ENCODE measurements at regions not wholly inside any gene's neighbourhood (a gene's known extent, or its start where the extent isn't known, plus 50 kb on each side); places are given as distances from the start of the nearest gene placed in this dataset.

DNA sequence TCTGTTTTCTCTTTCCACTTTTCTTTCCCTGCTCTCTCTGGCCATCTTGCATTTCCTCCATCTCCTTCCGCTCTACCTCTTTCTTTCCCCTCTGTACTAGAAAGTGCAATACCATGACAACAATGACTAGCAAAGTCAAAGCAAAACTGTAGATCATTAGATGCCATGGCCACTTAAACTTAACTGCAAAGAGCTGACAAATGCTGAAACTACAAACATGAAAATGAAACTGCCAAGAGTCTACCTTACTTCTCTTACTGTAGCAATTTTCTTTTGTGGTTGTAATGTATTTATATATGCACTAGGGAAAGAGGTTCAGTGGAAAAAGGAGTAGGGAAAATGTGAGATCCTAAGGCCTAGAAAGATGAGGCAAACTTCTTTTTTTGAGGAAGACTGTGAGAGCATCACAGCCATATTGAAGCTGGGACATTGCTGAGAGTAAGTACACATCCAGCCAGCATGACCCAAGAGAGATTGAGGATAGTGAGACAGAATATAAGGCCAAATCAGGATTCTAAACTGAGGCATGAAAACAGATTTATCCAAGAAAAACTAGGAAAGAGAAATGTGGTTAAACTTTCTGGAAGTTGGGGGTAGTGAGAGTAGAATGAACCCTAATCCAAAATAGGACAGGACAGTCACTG lies 276.6 kb upstream of the NAV3 start:
- DNase-seq (no peak), ATAC-seq (no peak)
- Histone ChIP-seq H3K9me3 (no peaks in the 10 kb centered on the region), H3K27ac (no peak overlapping the region), H3K4me3 (no peak overlapping the region), H3K4me1 (no peaks in the 10 kb centered on the region), H3K36me3 (replicated peaks in 1 of 2; ENCODE audit: insufficient read depth in 1 of 2, low read depth in 2 of 2) (no peaks in the 10 kb centered on the region), H3K27me3 (no peaks in the 10 kb centered on the region)
- intact Hi-C loops (cut with DNase I): no loop called here
- 100% methylated on average over 1 of the region's 1 CpG for WGBS, 2 donors
- no peak for TF ChIP-seq POLR2A (IDR thresholded peaks at IDR 0.05)
- TF ChIP-seq, protein P1, sequence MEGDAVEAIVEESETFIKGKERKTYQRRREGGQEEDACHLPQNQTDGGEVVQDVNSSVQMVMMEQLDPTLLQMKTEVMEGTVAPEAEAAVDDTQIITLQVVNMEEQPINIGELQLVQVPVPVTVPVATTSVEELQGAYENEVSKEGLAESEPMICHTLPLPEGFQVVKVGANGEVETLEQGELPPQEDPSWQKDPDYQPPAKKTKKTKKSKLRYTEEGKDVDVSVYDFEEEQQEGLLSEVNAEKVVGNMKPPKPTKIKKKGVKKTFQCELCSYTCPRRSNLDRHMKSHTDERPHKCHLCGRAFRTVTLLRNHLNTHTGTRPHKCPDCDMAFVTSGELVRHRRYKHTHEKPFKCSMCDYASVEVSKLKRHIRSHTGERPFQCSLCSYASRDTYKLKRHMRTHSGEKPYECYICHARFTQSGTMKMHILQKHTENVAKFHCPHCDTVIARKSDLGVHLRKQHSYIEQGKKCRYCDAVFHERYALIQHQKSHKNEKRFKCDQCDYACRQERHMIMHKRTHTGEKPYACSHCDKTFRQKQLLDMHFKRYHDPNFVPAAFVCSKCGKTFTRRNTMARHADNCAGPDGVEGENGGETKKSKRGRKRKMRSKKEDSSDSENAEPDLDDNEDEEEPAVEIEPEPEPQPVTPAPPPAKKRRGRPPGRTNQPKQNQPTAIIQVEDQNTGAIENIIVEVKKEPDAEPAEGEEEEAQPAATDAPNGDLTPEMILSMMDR (IDR thresholded peaks at IDR 0.05): no peak

DNA sequence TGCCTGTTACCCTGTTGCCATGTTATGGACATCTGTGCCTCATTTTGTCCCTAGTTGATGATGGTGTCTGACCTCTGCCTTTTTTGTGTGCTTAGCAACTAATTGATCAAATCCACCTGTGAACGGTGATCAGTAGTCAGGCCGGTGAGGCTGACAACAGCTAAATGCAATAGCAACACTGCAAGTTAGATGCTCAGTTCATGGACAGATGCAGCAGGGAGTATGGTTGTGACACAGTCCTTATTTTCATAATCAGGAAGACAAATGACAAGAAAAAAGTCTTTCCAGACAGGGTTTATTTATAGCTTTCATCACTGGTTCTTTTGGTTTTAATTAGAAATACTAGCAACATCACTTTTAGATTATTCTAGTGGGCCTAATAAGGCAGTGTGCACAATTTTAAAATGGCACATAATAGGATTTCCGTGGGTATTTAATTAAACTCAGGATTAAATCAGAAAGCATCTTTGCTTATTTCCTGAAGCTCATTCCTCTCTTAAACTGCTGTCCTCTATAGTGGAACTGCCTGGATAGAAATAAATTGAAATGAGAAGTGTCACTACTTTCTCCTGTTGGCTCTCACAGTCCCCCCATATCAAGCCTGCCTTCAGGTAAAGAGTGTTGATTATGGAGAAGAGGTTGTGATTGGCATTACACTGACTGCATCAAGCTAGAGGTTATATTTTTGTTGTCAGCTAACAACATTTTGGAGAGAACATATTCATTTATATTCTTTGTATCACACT lies 281.1 kb upstream of the NAV3 start:
- no peaks in the 10 kb centered on the region for H3K4me1 ChIP-seq
- H3K36me3 ChIP-seq (replicated peaks in 1 of 2; ENCODE audit: insufficient read depth in 1 of 2, low read depth in 2 of 2): no peaks in the 10 kb centered on the region
- H3K9me3 ChIP-seq: no peaks in the 10 kb centered on the region
- TF ChIP-seq, protein P1 (IDR thresholded peaks at IDR 0.05): no peak
- no peak for TF ChIP-seq POLR2A (IDR thresholded peaks at IDR 0.05)
- no peak overlapping the region for H3K4me3 ChIP-seq
- no peak overlapping the region for H3K27ac ChIP-seq
- ATAC-seq (no peak), DNase-seq (no peak)
- no peaks in the 10 kb centered on the region for H3K27me3 ChIP-seq
- WGBS, 2 donors: 39 to 44% methylated on average over 3 of the region's 3 CpGs
- intact Hi-C loops (cut with DNase I): no loop called here

DNA sequence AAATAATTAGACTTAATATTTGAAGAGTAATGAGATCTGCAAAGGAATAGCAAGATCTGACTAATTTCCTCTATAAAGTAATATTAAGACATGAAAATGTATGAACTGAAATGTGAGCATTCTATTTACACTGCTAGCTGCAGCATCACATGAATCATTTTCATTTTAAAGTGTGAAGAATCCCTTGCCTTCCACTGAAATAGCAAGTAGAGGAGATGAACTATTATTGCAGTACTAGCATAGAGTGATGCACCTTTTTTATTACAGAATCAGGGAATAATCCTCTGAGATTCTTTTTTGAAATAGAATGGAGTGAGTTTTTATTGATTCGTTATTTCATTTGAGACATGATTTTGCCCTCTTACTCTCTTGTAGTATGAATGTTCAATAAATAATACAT lies 281.9 kb upstream of the NAV3 start:
- Histone ChIP-seq H3K9me3 (no peaks in the 10 kb centered on the region), H3K36me3 (replicated peaks in 1 of 2; ENCODE audit: insufficient read depth in 1 of 2, low read depth in 2 of 2) (no peaks in the 10 kb centered on the region), H3K27me3 (no peaks in the 10 kb centered on the region), H3K4me1 (no peaks in the 10 kb centered on the region), H3K4me3 (no peak overlapping the region), H3K27ac (no peak overlapping the region)
- intact Hi-C loops (cut with DNase I): no loop called here
- no peak for DNase-seq
- 72 to 81% methylated on average over 1 of the region's 1 CpG for WGBS, 2 donors
- no peak for ATAC-seq
- no peak for TF ChIP-seq POLR2A (IDR thresholded peaks at IDR 0.05)
- TF ChIP-seq, protein P1 (IDR thresholded peaks at IDR 0.05): no peak

DNA sequence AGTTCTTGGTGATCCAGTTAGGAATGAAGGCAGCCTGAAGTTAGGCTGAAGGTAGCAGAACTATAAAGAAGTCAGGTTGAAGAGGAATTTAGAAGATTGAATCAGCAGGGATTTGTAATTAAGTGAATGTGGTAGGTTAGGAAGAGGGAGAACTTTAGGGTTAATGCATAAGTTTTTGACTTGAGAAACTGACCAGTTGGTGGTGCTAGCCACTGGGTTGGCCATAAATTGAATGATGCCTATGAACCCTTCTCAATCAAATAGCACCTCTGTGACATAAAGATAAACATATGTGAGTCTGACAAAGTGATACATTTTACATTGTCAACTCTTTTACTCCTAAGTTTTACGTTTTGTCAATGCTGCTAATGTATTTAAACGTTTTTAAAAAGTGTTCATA lies 290.6 kb upstream of the NAV3 start:
- DNase-seq: no peak
- H3K27me3 ChIP-seq: no peaks in the 10 kb centered on the region
- no peak overlapping the region for H3K27ac ChIP-seq
- H3K4me3 ChIP-seq: no peak overlapping the region
- H3K9me3 ChIP-seq: no peaks in the 10 kb centered on the region
- intact Hi-C loops (cut with DNase I): no loop called here
- no peaks in the 10 kb centered on the region for H3K4me1 ChIP-seq
- 34 to 45% methylated on average over 2 of the region's 2 CpGs for WGBS, 2 donors
- ATAC-seq: no peak
- TF ChIP-seq, protein P1 (IDR thresholded peaks at IDR 0.05): no peak
- no peak for TF ChIP-seq POLR2A (IDR thresholded peaks at IDR 0.05)
- H3K36me3 ChIP-seq (replicated peaks in 1 of 2; ENCODE audit: insufficient read depth in 1 of 2, low read depth in 2 of 2): no peaks in the 10 kb centered on the region

DNA sequence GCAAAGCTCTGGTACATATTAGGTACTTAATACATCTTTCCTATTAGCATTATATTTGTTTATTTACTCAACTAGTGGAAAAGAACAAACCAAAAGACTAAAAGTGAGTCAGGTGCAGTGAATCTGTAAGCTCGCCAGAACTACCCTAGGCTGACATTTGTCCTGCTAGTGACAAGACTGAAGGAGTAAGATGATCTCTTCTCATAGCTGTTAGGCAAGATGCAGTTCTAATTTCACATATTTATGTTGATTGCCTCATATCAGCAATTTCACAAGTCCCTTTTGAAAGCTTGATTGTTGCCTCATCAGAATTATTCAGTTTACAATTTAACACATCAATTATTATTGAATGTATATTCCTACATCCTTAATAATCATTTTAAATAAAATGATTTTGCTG lies 293.0 kb upstream of the NAV3 start:
- Histone ChIP-seq H3K9me3 (no peaks in the 10 kb centered on the region), H3K4me3 (no peak overlapping the region), H3K4me1 (no peaks in the 10 kb centered on the region), H3K27me3 (no peaks in the 10 kb centered on the region), H3K36me3 (replicated peaks in 1 of 2; ENCODE audit: insufficient read depth in 1 of 2, low read depth in 2 of 2) (no peaks in the 10 kb centered on the region), H3K27ac (no peak overlapping the region)
- no peak for DNase-seq
- no peak for ATAC-seq
- no peak for TF ChIP-seq POLR2A (IDR thresholded peaks at IDR 0.05)
- TF ChIP-seq, protein P1 (IDR thresholded peaks at IDR 0.05): no peak
- intact Hi-C loops (cut with DNase I): no loop called here
- 55 to 62% methylated on average over 1 of the region's 1 CpG for WGBS, 2 donors
